Right atrium auricular region (tissue), 2 donors: ENCODE measurements at regions not wholly inside any gene's neighbourhood (a gene's known extent, or its start where the extent isn't known, plus 50 kb on each side); places are given as distances from the start of the nearest gene placed in this dataset.

Experiments
- DNase-seq: peaks from one replicate; pipeline ENCODE4 v3.0.0-alpha.2; 2019; ENCODE audit warnings: low spot score
- H3K27ac ChIP-seq, 2 donors: fragments of 200-600 bp; sonication (generic); 1 replicate in 1 of 2; 2 replicates in 1 of 2; pipeline ENCODE4 v1.5.1; 2016 to 2019
- H3K27me3 ChIP-seq, 2 donors: fragments of 200-600 bp; sonication (generic); one replicate each; pipeline versions ENCODE4 v1.5.1 to v1.6.0; 2017 to 2019
- H3K36me3 ChIP-seq: fragments of 200-600 bp; sonication (generic); one replicate; pipeline ENCODE4 v1.5.1; 2016
- H3K4me1 ChIP-seq, 2 donors: fragments of 200-600 bp; sonication (generic); one replicate each; pipeline versions ENCODE4 v1.5.1 to v1.6.0; 2017 to 2019
- H3K4me3 ChIP-seq, 2 donors: fragments of 200-600 bp; sonication (generic); 1 replicate in 1 of 2; 2 replicates in 1 of 2; pipeline ENCODE4 v1.5.1; 2017 to 2019; ENCODE audit warnings: mild to moderate bottlenecking in 1 of 2, moderate library complexity in 1 of 2
- H3K9me3 ChIP-seq, 2 donors: fragments of 200-600 bp; sonication (generic); one replicate each; pipeline ENCODE4 v1.5.1; 2019
- CTCF ChIP-seq, 2 donors: fragments of 200-600 bp; sonication (generic); IDR thresholded peaks; one replicate each; pipeline ENCODE4 v1.5.1; 2019; ENCODE audit warnings: antibody characterized with exemption in 2 of 2

GRCh38 chr10:44573821-44574220 lies 188.9 kb upstream of the CXCL12 start:
- peaks cover 0 to 11% of the 10 kb centered on the region in 2 donors for H3K4me1 ChIP-seq
- H3K4me3 ChIP-seq: no peak overlapping the region
- H3K36me3 ChIP-seq: no peaks in the 10 kb centered on the region
- H3K9me3 ChIP-seq: no peaks in the 10 kb centered on the region
- TF ChIP-seq CTCF (IDR thresholded peaks at IDR 0.05): no peak
- no peak overlapping the region for H3K27ac ChIP-seq
- no peaks in the 10 kb centered on the region for H3K27me3 ChIP-seq
- DNase-seq: no peak

- DNase-seq: no peak
- Histone ChIP-seq H3K9me3 (no peaks in the 10 kb centered on the region), H3K4me3 (no peak overlapping the region), H3K36me3 (no peaks in the 10 kb centered on the region), H3K4me1 (peaks cover 0 to 8% of the 10 kb centered on the region in 2 donors), H3K27me3 (no peaks in the 10 kb centered on the region), H3K27ac (no peak overlapping the region)
- no peak for TF ChIP-seq CTCF (IDR thresholded peaks at IDR 0.05)
These were observed 189.9 kb upstream of the CXCL12 start for GRCh38 chr10:44574596-44575480.

GRCh38 chr10:44575601-44576380 lies 190.9 kb upstream of the CXCL12 start:
- no peak for TF ChIP-seq CTCF (IDR thresholded peaks at IDR 0.05)
- Histone ChIP-seq H3K36me3 (no peaks in the 10 kb centered on the region), H3K4me1 (no peaks in the 10 kb centered on the region), H3K27ac (peak overlapping the region; percentile 56 to 67), H3K27me3 (no peaks in the 10 kb centered on the region), H3K9me3 (no peaks in the 10 kb centered on the region), H3K4me3 (no peak overlapping the region)
- no peak for DNase-seq

GRCh38 chr10:44576702-44577191 lies 191.8 kb upstream of the CXCL12 start:
- no peaks in the 10 kb centered on the region for H3K9me3 ChIP-seq
- H3K4me1 ChIP-seq: no peaks in the 10 kb centered on the region
- DNase-seq: no peak
- no peaks in the 10 kb centered on the region for H3K27me3 ChIP-seq
- no peak overlapping the region for H3K4me3 ChIP-seq
- peak overlapping the region; percentile 56 to 67 for H3K27ac ChIP-seq
- no peak for TF ChIP-seq CTCF (IDR thresholded peaks at IDR 0.05)
- no peaks in the 10 kb centered on the region for H3K36me3 ChIP-seq

GRCh38 chr10:44577533-44577932 lies 192.6 kb upstream of the CXCL12 start:
- Histone ChIP-seq H3K9me3 (no peaks in the 10 kb centered on the region), H3K4me3 (no peak overlapping the region), H3K36me3 (no peaks in the 10 kb centered on the region), H3K27me3 (no peaks in the 10 kb centered on the region), H3K27ac (peak overlapping the region; percentile 56 to 67), H3K4me1 (no peaks in the 10 kb centered on the region)
- no peak for DNase-seq
- TF ChIP-seq CTCF (IDR thresholded peaks at IDR 0.05): no peak
